ENCODE measurements at regions not wholly inside any gene's neighbourhood (a gene's known extent, or its start where the extent isn't known, plus 50 kb on each side); places are given as distances from the start of the nearest gene placed in this dataset.

- Histone ChIP-seq H3K9me3 (ENCODE audit: control insufficient read depth, insufficient read depth, low read length) (no peaks in the 10 kb centered on the region), H4K91ac (ENCODE audit: insufficient read depth, low read depth, low read length) (no peak overlapping the region), H3K4me1 (ENCODE audit: control insufficient read depth, insufficient read depth, low read length) (no peaks in the 10 kb centered on the region), H2AFZ (replicated peaks; ENCODE audit: low read length, poor library complexity) (no peak overlapping the region), H3K79me1 (ENCODE audit: low read depth in 1 of 2, low read length in 2 of 2) (no peaks in the 10 kb centered on the region), H3K36me3 (ENCODE audit: control insufficient read depth, insufficient read depth, low read length) (no peaks in the 10 kb centered on the region), H3K4me3 (ENCODE audit: insufficient read depth, low read depth, low read length) (no peak overlapping the region), H2AK5ac (ENCODE audit: low read depth, low read length) (no peak overlapping the region), H3K9me1 (ENCODE audit: insufficient read depth, low read length) (no peaks in the 10 kb centered on the region), H2BK120ac (ENCODE audit: low read depth, low read length) (no peak overlapping the region), H3K4ac (ENCODE audit: low read depth, low read length) (no peak overlapping the region), H3K4me2 (ENCODE audit: low read depth, low read length) (no peak overlapping the region), H2BK20ac (ENCODE audit: low read depth, low read length) (no peak overlapping the region), H3K23ac (ENCODE audit: low read depth, low read length) (no peak overlapping the region), H2BK15ac (ENCODE audit: low read depth, low read length) (no peak overlapping the region), H4K8ac (ENCODE audit: low read depth in 2 of 2, low read length in 2 of 2) (no peak overlapping the region), H3K56ac (ENCODE audit: extremely low read depth, insufficient read depth, low read length) (no peak overlapping the region), H2AK9ac (replicated peaks; ENCODE audit: low read depth, low read length, poor library complexity) (no peak overlapping the region), H3K9ac (ENCODE audit: low read depth, low read length) (no peak overlapping the region), H3K18ac (ENCODE audit: low read depth, low read length) (no peak overlapping the region), H2BK5ac (ENCODE audit: low read depth, low read length, poor library complexity, severe bottlenecking) (no peak overlapping the region), H3K14ac (replicated peaks; ENCODE audit: low read depth, low read length) (no peak overlapping the region), H4K20me1 (ENCODE audit: insufficient read depth, low read length) (no peaks in the 10 kb centered on the region), H4K5ac (ENCODE audit: low read depth, low read length) (no peak overlapping the region), H3K27me3 (ENCODE audit: control insufficient read depth, insufficient read depth, low read length) (no peaks in the 10 kb centered on the region), H3K27ac (ENCODE audit: insufficient read depth, low read length) (no peak overlapping the region)
- ChIA-PET CTCF (no interaction called here), POLR2A (ENCODE audit: unreplicated experiment) (no interaction called here)
- no CpG with 5 or more reads among the region's 2 CpGs for WGBS, 2 experiments (ENCODE audit: extremely low coverage in 2 of 2, insufficient read length in 1 of 2)
- in situ Hi-C loops (cut with MboI; ENCODE audit: low sequenced_read_pairs) (no loop called here), dilution Hi-C loops (cut with HindIII; ENCODE audit: low sequenced_read_pairs, unreplicated experiment) (no loop called here), intact Hi-C loops (cut with micrococcal nuclease) (no loop called here)
- no peak for ATAC-seq (ENCODE audit: low read depth)
- TF ChIP-seq BHLHE40 (IDR thresholded peaks at IDR 0.05; ENCODE audit: low read depth, low read length) (no peak), MAFK (IDR thresholded peaks at IDR 0.05; ENCODE audit: low read depth, low read length) (no peak), RAD21 (IDR thresholded peaks at IDR 0.05; ENCODE audit: low read length) (no peak), MXI1 (IDR thresholded peaks at IDR 0.05; ENCODE audit: borderline replicate concordance, low read depth, low read length) (no peak), SMC3 (IDR thresholded peaks at IDR 0.05; ENCODE audit: low read depth, low read length) (no peak), FOS (IDR thresholded peaks at IDR 0.05; ENCODE audit: low read depth, low read length) (no peak), CHD1 (IDR thresholded peaks at IDR 0.05; ENCODE audit: low read depth, low read length) (no peak), POLR2A (IDR thresholded peaks at IDR 0.05; ENCODE audit: low read depth, low read length) (no peak), CEBPB (IDR thresholded peaks at IDR 0.05; ENCODE audit: low read depth, low read length) (no peak), USF2 (IDR thresholded peaks at IDR 0.05; ENCODE audit: low read depth, low read length) (no peak), MAZ (IDR thresholded peaks at IDR 0.05; ENCODE audit: borderline replicate concordance, low read depth, low read length) (no peak), RFX5 (IDR thresholded peaks at IDR 0.05; ENCODE audit: low read depth, low read length) (no peak), ELK1 (IDR thresholded peaks at IDR 0.05; ENCODE audit: borderline replicate concordance, low read depth, low read length) (no peak)
- BruUV-seq (replicated peaks) = no TSS peak
- DNase-seq = no peak
Observed at GRCh38 chr2:187709065-187709464, 154.8 kb upstream of the TFPI start.
